HG02943 (cell line): ENCODE measurements at regions not wholly inside any gene's neighbourhood (a gene's known extent, or its start where the extent isn't known, plus 50 kb on each side); places are given as distances from the start of the nearest gene placed in this dataset.

Experiments used
- ATAC-seq: cut with Tn5 transposase; IDR thresholded peaks from one replicate; pipeline ENCODE4 v1.9.1; 2021; ENCODE audit warnings: mild to moderate bottlenecking, low read depth, moderate library complexity; ENCODE audit not compliant: unreplicated experiment

GRCh38 chr3:178406206-178406605 is 130.0 kb upstream of the KCNMB2 start:
- ATAC-seq, result no peak

- ATAC-seq, result no peak
Measured at GRCh38 chr3:178415384-178415783, 120.9 kb upstream of the KCNMB2 start.

GRCh38 chr3:178417736-178418135 is 118.5 kb upstream of the KCNMB2 start:
- ATAC-seq, result no peak

- no peak for ATAC-seq
Measured at GRCh38 chr3:178419071-178419470, 117.2 kb upstream of the KCNMB2 start.

GRCh38 chr3:178420033-178420432 is 116.2 kb upstream of the KCNMB2 start:
- no peak for ATAC-seq

GRCh38 chr3:178421069-178421468 is 115.2 kb upstream of the KCNMB2 start:
- no peak for ATAC-seq

GRCh38 chr3:178422406-178422805 is 113.8 kb upstream of the KCNMB2 start:
- no peak for ATAC-seq

- no peak for ATAC-seq
Measured at GRCh38 chr3:178428037-178428436, 108.2 kb upstream of the KCNMB2 start.

GRCh38 chr3:178434206-178434805 is 101.9 kb upstream of the KCNMB2 start:
- ATAC-seq, result no peak

GRCh38 chr3:178435575-178435974 is 100.7 kb upstream of the KCNMB2 start:
- no peak for ATAC-seq

GRCh38 chr3:178436773-178437172 is 99.5 kb upstream of the KCNMB2 start:
- ATAC-seq, result peak; percentile 52

- ATAC-seq, result no peak
Measured at GRCh38 chr3:178437236-178437635, 99.0 kb upstream of the KCNMB2 start.

- ATAC-seq, result no peak
Measured at GRCh38 chr3:178439504-178439903, 96.7 kb upstream of the KCNMB2 start.

- no peak for ATAC-seq
Measured at GRCh38 chr3:178440043-178440442, 96.2 kb upstream of the KCNMB2 start.

GRCh38 chr3:178443634-178444033 is 92.6 kb upstream of the KCNMB2 start:
- ATAC-seq, result no peak

- no peak for ATAC-seq
Measured at GRCh38 chr3:178445139-178445538, 91.1 kb upstream of the KCNMB2 start.

- ATAC-seq, result no peak
Measured at GRCh38 chr3:178446059-178446458, 90.2 kb upstream of the KCNMB2 start.

- ATAC-seq, result no peak
Measured at GRCh38 chr3:178450476-178450875, 85.8 kb upstream of the KCNMB2 start.

GRCh38 chr3:178451799-178452198 is 84.4 kb upstream of the KCNMB2 start:
- ATAC-seq, result no peak

GRCh38 chr3:178454726-178455125 is 81.5 kb upstream of the KCNMB2 start:
- ATAC-seq, result no peak

GRCh38 chr3:178455226-178455625 is 81.0 kb upstream of the KCNMB2 start:
- no peak for ATAC-seq

GRCh38 chr3:178455946-178456345 is 80.3 kb upstream of the KCNMB2 start:
- no peak for ATAC-seq
